ENCODE measurements at regions not wholly inside any gene's neighbourhood (a gene's known extent, or its start where the extent isn't known, plus 50 kb on each side); places are given as distances from the start of the nearest gene placed in this dataset.
A peak's percentile ranks its signal among the peaks of the same experiment; 100 is the strongest.

- DNase-seq: no peak
Measured at GRCh38 chr12:63404611-63405010, 253.6 kb upstream of the AVPR1A start.

GRCh38 chr12:63403256-63403655, 252.3 kb upstream of the AVPR1A start:
- DNase-seq: no peak

DNA sequence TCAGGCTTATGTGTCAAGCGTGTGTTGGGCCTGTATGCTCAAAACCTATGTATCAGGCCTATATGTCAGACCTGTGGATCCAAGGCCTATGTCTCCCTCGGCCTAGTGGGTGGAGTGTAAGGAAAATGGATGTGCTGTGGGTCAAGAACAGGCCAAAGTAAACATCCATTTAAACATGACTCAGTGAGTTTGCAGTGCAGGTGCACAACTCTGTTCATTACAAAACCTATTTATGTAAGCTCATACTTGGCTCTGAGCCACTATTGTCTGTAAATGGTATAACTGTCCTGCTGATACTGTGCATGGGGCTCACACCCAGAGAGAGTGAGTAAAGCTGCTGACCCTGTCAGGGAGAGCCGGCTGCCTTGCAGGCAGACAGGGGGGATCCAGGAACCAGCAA, 249.7 kb upstream of the AVPR1A start:
- peak; percentile 75 for DNase-seq

DNA sequence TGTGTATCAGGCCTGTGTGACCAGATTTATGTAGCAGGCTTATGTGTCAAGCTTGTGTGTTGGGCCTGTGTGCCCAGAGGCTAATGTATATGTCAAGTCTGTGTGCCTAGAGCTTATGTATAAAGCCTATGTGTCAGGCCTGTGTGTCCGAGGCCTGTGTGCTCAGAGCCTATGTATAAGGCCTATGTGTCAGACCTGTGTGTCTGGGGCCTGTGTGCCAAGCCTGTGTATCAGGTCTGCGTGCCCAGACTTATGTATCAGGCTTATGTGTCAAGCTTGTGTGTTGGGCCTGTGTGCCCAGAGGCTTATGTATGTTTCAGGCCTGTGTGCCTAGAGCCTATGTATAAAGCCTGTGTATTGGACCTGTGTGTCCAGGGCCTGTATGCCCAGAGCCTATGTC, 249.3 kb upstream of the AVPR1A start:
- no peak for DNase-seq

DNA sequence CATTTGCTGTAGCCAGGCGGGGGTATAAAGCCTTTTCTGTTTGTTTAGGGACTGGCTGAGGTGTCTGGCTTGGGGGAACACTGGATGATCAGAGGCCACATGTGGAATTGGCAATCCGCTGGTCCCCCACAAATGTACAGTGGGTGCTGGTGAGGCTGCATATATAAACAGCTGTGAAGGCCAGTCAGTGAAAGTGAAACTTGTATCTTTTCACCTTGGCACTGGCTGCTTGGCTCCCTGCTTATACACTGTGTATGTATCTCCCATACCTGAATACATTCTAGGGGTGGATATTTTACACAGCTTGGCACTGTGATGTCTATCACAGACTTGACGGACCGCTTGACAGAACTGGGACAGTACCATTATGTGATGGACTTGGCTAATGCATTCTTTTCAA, 246.8 kb upstream of the AVPR1A start:
- no peak for DNase-seq

DNA sequence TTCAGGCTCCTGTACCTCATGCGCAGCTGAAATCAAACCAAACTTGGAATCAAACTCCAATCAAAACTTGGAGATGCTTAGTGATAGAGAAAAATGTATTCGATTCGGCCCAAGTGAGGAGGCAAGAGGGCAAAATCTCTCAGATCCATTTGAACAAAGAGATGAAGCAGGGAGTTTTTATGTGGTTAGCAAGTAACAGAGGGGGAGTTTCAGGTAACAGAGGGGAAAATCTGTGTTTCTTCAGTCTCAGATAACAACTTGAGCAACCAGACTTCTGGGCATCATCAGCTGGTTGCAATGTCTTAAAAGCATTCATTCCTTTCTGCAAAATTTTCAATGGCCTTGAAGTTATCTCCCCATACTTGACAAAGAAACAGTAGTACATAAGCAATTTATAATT, 245.1 kb upstream of the AVPR1A start:
- DNase-seq: no peak

GRCh38 chr12:63394983-63395382, 244.0 kb upstream of the AVPR1A start:
- no peak for DNase-seq

GRCh38 chr12:63394349-63394748, 243.3 kb upstream of the AVPR1A start:
- DNase-seq: no peak

DNA sequence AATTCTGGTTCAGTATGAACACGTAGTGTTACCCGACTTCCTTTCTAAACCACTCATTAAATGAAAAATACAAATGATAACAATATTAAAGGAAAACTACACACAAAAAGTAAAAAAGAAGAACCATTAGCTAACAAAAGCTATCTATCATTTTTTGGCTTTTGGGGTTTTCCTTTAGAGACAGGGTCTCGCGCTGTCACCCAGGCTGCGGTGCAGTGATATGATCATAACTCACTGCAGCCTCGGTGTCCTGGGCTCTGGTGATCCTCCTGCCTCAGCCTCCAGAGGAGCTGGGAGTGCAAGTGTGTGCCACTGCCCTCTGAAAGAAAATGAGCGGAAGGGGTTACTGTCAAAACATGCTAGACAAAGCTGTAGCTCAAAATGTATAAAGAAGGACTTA, 238.2 kb upstream of the AVPR1A start:
- no peak for DNase-seq

GRCh38 chr12:63387771-63388170, 236.8 kb upstream of the AVPR1A start:
- no peak for DNase-seq

GRCh38 chr12:63382930-63383329, 231.9 kb upstream of the AVPR1A start:
- DNase-seq: peak; percentile 16

- peak; percentile 60 for DNase-seq
Measured at GRCh38 chr12:63362791-63363190, 211.8 kb upstream of the AVPR1A start.

DNA sequence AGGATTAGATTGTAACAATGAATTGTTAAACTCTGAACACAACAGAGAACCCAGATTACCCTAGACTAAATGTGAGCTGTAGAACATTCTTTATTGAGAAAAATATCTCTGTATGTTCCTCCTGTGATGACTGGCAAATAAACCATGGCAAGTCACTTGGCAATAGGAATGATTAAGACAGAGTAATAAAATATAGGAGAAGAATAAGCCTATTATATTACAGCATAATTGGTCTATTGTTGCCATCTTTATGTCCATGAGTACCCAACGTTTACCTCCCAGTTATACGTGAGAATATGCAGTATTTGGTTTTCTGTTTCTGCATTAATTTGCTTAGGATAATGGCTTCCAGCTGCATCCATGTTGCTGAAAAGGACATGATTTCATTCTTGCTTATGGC, 211.2 kb upstream of the AVPR1A start:
- DNase-seq: no peak

DNA sequence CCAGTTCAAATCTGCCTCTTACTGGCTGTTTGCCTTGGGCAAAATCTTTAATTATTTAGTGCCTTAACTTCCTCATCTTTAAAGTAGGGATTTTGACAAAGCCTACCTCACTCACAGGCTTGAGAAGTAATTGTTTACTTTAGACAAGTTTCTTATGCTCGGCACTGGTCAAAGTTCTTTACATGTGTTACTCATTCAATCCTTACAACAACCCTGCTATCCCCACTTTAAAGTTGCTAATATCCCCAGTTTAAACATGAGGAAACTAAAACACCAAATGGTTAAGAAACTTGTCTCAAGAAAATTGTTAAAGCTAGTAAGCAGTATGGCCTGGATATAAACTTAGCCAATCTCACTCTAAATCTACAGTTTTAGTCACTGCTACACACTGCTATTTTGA, 204.0 kb upstream of the AVPR1A start:
- DNase-seq: no peak

GRCh38 chr12:63353559-63353958, 202.6 kb upstream of the AVPR1A start:
- DNase-seq: peak; percentile 14

GRCh38 chr12:63351370-63351769, 200.4 kb upstream of the AVPR1A start:
- DNase-seq: no peak

DNA sequence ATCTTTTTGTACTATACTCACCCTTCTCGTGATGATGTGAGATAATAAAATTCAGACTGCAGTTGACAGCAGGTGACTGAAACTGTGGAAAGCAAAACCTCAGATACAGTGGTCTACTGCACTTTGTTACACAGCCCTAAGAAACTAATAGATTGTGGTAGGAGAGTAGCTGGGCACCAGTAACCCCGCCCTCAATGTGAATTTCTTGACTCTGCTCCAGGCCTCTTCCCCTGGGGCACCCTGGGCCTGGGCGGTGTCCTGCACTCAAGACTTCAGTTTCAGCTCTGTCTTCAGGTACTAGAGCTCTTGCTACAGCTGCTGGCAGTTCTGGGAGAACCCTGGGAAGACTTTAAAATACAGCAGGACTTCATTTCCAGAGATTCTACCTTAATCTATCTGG, 197.6 kb upstream of the AVPR1A start:
- no peak for DNase-seq

DNA sequence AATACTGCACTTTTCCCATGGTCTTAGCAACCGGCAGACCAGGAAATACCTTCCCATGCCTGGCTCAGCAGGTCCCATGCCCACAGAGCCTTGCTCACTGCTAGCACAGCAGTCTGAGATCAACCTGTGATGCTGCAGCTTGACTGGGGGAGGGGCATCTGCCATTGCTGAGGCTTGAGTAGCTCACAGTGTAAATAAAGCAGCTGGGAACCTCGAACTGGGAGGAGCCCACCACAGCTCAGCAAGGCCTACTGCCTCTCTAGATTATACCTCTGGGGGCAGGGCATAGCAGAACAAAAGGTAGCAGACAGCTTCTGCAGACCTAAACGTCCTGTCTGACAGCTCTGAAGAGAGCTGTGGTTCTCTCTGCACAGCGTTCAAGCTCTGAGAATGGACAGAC, 186.2 kb upstream of the AVPR1A start:
- peak; percentile 44 for DNase-seq

- DNase-seq: no peak
Measured at GRCh38 chr12:63326260-63326659, 175.3 kb upstream of the AVPR1A start.

DNA sequence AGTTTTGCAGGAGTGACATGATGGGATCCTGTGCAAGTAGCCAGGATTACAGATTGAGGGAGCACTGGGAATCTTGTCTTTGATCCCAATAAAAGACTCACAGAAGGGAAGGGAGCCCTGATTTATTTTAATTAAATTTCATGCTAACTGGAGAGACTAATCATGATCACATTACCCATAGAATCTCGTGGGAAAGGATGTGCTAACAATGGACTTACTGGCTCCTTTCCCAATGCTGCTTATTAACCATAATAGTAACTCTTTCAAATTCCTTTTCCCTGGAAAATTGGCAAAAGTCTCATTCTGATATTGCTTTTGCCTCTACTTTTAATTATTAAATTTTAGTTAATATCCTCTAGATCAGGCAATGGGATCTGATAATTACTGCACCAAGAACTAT, 174.8 kb upstream of the AVPR1A start:
- no peak for DNase-seq

DNA sequence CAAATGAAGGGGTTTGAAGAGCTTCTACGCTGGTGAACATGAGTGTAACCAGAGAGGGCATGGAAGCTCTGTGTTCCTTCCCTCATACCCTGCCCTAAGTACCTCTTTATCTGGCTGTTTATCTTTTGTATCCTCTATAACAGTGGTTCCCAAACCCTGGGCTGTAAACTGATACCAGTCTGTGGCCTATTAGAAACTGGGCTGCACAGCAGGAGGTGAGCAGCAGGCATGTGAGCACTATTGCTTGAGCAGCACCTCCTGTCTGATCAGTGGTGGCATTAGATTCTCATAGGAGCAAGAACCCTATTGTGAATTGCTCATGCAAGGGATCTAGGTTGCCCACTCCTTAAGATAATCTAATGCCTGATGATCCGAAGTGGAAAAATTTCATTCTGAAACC, 172.9 kb upstream of the AVPR1A start:
- DNase-seq: no peak

- DNase-seq: no peak
Measured at GRCh38 chr12:63321373-63321772, 170.4 kb upstream of the AVPR1A start.

- no peak for DNase-seq
Measured at GRCh38 chr12:63319936-63320633, 169.1 kb upstream of the AVPR1A start.

DNA sequence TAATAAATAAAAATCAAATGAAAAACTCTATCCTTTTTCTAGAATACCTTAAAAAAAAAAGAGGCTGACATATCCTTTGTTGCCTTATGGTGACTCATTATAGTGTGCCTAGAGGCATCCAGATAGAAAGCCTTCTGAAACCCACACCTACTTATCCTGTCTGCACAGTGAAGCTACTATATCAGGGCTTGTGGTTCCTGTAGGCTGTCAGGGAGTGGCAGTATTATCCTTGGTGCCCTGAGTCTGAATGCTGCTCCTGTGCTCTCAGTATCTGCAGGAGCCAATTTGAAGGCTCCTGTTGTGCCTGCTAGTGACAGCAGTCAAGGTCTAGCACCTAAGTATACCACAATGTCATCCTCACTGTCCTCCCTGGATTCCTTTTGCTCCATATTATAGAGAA, 168.4 kb upstream of the AVPR1A start:
- DNase-seq: no peak

- no peak for DNase-seq
Measured at GRCh38 chr12:63318933-63319332, 167.9 kb upstream of the AVPR1A start.

DNA sequence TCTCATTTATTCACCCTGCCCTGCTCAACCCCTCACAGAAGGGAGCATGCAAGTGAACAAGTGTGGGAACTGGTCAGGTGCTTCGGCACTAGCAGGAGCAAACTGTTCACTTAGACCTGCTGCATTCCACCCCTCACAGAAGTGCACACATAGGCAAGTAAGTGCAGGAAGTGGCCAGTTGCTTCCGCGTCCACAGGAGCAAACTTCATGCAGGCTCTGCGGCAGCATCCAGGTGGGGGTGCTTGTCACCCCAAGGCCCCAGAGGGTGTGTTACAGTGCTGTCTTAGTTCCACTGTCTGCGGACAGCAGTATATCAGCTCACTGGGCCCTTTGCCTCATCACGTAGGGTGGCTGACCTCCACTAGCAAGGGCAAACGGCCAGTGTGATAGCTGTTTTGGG, 167.3 kb upstream of the AVPR1A start:
- no peak for DNase-seq
